ENCODE measurements at regions not wholly inside any gene's neighbourhood (a gene's known extent, or its start where the extent isn't known, plus 50 kb on each side); places are given as distances from the start of the nearest gene placed in this dataset.

- peaks cover 6% of the 10 kb centered on the region for H3K9me3 ChIP-seq (replicated peaks; ENCODE audit: control insufficient read depth, insufficient read depth, low read length)
- CTCF ChIA-PET, result no interaction called here
- no peak overlapping the region for H2AFZ ChIP-seq (ENCODE audit: low read depth, low read length)
- dilution Hi-C loops (cut with MboI; ENCODE audit: extremely low pct_ligation_motif_present, low sequenced_read_pairs), result no loop called here
- no peaks in the 10 kb centered on the region for H3K79me2 ChIP-seq (ENCODE audit: control insufficient read depth, insufficient read depth, low read length)
- H3K4me3 ChIP-seq (replicated peaks in 1 of 3; ENCODE audit: insufficient read depth in 1 of 3, low read depth in 1 of 3, low read length in 3 of 3), result no peak overlapping the region
- FAIRE-seq (no peak), DNase-seq (ENCODE audit: low read depth, low spot score) (no peak)
- no peaks in the 10 kb centered on the region for H3K36me3 ChIP-seq (ENCODE audit: control insufficient read depth in 2 of 2, extremely low read depth in 1 of 2, insufficient read depth in 2 of 2, low read length in 2 of 2)
- H3K27me3 ChIP-seq (ENCODE audit: control insufficient read depth in 2 of 2, insufficient read depth in 2 of 2, low read length in 2 of 2), result no peaks in the 10 kb centered on the region
- no peak overlapping the region for H3K9ac ChIP-seq (replicated peaks; ENCODE audit: extremely low read depth, insufficient read depth, low read length)
- BruUV-seq (replicated peaks), result no TSS peak
- no peaks in the 10 kb centered on the region for H3K9me1 ChIP-seq (replicated peaks; ENCODE audit: control insufficient read depth, extremely low read depth, insufficient read depth, low read length)
- no peak for TF ChIP-seq CTCF (IDR thresholded peaks at IDR 0.05; ENCODE audit: extremely low read depth in 1 of 2, insufficient read depth in 1 of 2, low read depth in 1 of 2, low read length in 2 of 2)
- TF ChIP-seq POLR2A (IDR thresholded peaks at IDR 0.05; ENCODE audit: low read depth, low read length), result no peak
- intact Hi-C loops (cut with micrococcal nuclease), result no loop called here
- H3K4me2 ChIP-seq (ENCODE audit: insufficient read depth, low read length), result no peak overlapping the region
- H3K4me1 ChIP-seq (ENCODE audit: control insufficient read depth, extremely low read depth, insufficient read depth, low read length), result no peaks in the 10 kb centered on the region
- no peak overlapping the region for H3K27ac ChIP-seq (ENCODE audit: insufficient read depth, low read depth, low read length)
- H4K20me1 ChIP-seq (replicated peaks; ENCODE audit: control insufficient read depth, extremely low read depth, insufficient read depth, low read length), result no peaks in the 10 kb centered on the region
- POLR2A ChIA-PET, result no interaction called here
Observed at GRCh38 chr13:112169941-112170822, 103.2 kb downstream of the SOX1 start.

GRCh38 chr13:112170823-112171569 lies 104.0 kb downstream of the SOX1 start:
- dilution Hi-C loops (cut with MboI; ENCODE audit: extremely low pct_ligation_motif_present, low sequenced_read_pairs), result no loop called here
- Histone ChIP-seq H3K4me2 (ENCODE audit: insufficient read depth, low read length) (no peak overlapping the region), H3K4me3 (replicated peaks in 1 of 3; ENCODE audit: insufficient read depth in 1 of 3, low read depth in 1 of 3, low read length in 3 of 3) (no peak overlapping the region), H3K9me1 (replicated peaks; ENCODE audit: control insufficient read depth, extremely low read depth, insufficient read depth, low read length) (no peaks in the 10 kb centered on the region), H3K4me1 (ENCODE audit: control insufficient read depth, extremely low read depth, insufficient read depth, low read length) (no peaks in the 10 kb centered on the region), H3K9me3 (replicated peaks; ENCODE audit: control insufficient read depth, insufficient read depth, low read length) (peaks cover 6% of the 10 kb centered on the region), H3K27ac (ENCODE audit: insufficient read depth, low read depth, low read length) (no peak overlapping the region), H4K20me1 (replicated peaks; ENCODE audit: control insufficient read depth, extremely low read depth, insufficient read depth, low read length) (no peaks in the 10 kb centered on the region), H3K36me3 (ENCODE audit: control insufficient read depth in 2 of 2, extremely low read depth in 1 of 2, insufficient read depth in 2 of 2, low read length in 2 of 2) (no peaks in the 10 kb centered on the region), H3K9ac (replicated peaks; ENCODE audit: extremely low read depth, insufficient read depth, low read length) (no peak overlapping the region), H3K79me2 (ENCODE audit: control insufficient read depth, insufficient read depth, low read length) (no peaks in the 10 kb centered on the region), H3K27me3 (ENCODE audit: control insufficient read depth in 2 of 2, insufficient read depth in 2 of 2, low read length in 2 of 2) (no peaks in the 10 kb centered on the region), H2AFZ (ENCODE audit: low read depth, low read length) (no peak overlapping the region)
- ChIA-PET POLR2A (no interaction called here), CTCF (no interaction called here)
- intact Hi-C loops (cut with micrococcal nuclease), result no loop called here
- DNase-seq (ENCODE audit: low read depth, low spot score), result no peak
- FAIRE-seq, result no peak
- no TSS peak for BruUV-seq (replicated peaks)
- TF ChIP-seq POLR2A (IDR thresholded peaks at IDR 0.05; ENCODE audit: low read depth, low read length) (no peak), FOS (IDR thresholded peaks at IDR 0.05; ENCODE audit: borderline replicate concordance, insufficient read depth, low read length) (no peak), CTCF (IDR thresholded peaks at IDR 0.05; ENCODE audit: extremely low read depth in 1 of 2, insufficient read depth in 1 of 2, low read depth in 1 of 2, low read length in 2 of 2) (no peak), POLR2AphosphoS5 (IDR thresholded peaks at IDR 0.05; ENCODE audit: insufficient read depth, low read depth, low read length) (no peak), MYC (IDR thresholded peaks at IDR 0.05; ENCODE audit: low read depth, low read length) (no peak), JUN (IDR thresholded peaks at IDR 0.05; ENCODE audit: borderline replicate concordance, insufficient read depth, insufficient read length, low read depth) (no peak), EZH2 (IDR thresholded peaks at IDR 0.05; ENCODE audit: borderline replicate concordance, low read depth, low read length, severe bottlenecking) (no peak), GATA2 (IDR thresholded peaks at IDR 0.05; ENCODE audit: insufficient read depth, insufficient read length, low read depth, low read length) (no peak), MAX (IDR thresholded peaks at IDR 0.05; ENCODE audit: insufficient read depth, insufficient read length) (no peak)
